ENCODE measurements at regions not wholly inside any gene's neighbourhood (a gene's known extent, or its start where the extent isn't known, plus 50 kb on each side); places are given as distances from the start of the nearest gene placed in this dataset.

DNA sequence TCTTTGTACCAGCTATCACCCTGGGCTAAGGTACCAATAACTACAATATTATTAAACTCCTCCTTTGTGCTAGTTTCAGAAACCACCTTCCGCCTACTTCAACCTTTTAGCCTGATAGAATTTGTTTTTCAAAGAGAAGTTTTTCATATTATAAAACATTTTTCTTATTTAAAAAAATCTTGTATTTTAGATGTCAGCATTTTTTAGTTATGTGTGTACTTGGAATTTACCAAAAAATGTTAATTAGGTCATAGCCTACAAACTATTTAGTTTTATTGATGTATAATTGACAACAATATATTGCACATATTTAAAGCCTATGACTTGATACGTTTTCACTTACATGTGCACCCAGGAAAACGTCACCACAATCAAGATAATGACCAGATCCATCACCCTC is 1097.6 kb downstream of the JRKL start:
- no peaks in the 10 kb centered on the region for H3K36me3 Mint-ChIP-seq (ENCODE audit: insufficient read depth, unreplicated experiment)
- no peaks in the 10 kb centered on the region for H3K27me3 Mint-ChIP-seq (ENCODE audit: insufficient read depth, unreplicated experiment)
- H3K27ac Mint-ChIP-seq (ENCODE audit: unreplicated experiment) = no peak overlapping the region
- H3K4me1 Mint-ChIP-seq (ENCODE audit: low read depth, unreplicated experiment) = no peaks in the 10 kb centered on the region
- CTCF ChIA-PET = no interaction called here
- H3K9me3 Mint-ChIP-seq (ENCODE audit: unreplicated experiment) = no peaks in the 10 kb centered on the region
- Histone ChIP-seq H3K4me3 (ENCODE audit: low read depth, low read length) (no peak overlapping the region), H3K4me1 (no peaks in the 10 kb centered on the region), H3K27me3 (replicated peaks; ENCODE audit: control insufficient read depth, insufficient read depth, low read length) (no peaks in the 10 kb centered on the region), H3K9me3 (no peaks in the 10 kb centered on the region), H3K36me3 (ENCODE audit: control insufficient read depth, insufficient read depth, low read length) (no peaks in the 10 kb centered on the region)
- TF ChIP-seq, protein P1, sequence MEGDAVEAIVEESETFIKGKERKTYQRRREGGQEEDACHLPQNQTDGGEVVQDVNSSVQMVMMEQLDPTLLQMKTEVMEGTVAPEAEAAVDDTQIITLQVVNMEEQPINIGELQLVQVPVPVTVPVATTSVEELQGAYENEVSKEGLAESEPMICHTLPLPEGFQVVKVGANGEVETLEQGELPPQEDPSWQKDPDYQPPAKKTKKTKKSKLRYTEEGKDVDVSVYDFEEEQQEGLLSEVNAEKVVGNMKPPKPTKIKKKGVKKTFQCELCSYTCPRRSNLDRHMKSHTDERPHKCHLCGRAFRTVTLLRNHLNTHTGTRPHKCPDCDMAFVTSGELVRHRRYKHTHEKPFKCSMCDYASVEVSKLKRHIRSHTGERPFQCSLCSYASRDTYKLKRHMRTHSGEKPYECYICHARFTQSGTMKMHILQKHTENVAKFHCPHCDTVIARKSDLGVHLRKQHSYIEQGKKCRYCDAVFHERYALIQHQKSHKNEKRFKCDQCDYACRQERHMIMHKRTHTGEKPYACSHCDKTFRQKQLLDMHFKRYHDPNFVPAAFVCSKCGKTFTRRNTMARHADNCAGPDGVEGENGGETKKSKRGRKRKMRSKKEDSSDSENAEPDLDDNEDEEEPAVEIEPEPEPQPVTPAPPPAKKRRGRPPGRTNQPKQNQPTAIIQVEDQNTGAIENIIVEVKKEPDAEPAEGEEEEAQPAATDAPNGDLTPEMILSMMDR (IDR thresholded peaks at IDR 0.05; ENCODE audit: insufficient read depth in 1 of 2, low read depth in 1 of 2, low read length in 1 of 2, severe bottlenecking in 1 of 2, unreplicated experiment in 1 of 2) = no peak
- BruUV-seq (replicated peaks) = no TSS peak
- no peak overlapping the region for H3K4me3 Mint-ChIP-seq (ENCODE audit: unreplicated experiment)
- POLR2A ChIA-PET = no interaction called here
- no peak for DNase-seq
- intact Hi-C loops (cut with micrococcal nuclease; ENCODE audit: unreplicated experiment) = no loop called here

DNA sequence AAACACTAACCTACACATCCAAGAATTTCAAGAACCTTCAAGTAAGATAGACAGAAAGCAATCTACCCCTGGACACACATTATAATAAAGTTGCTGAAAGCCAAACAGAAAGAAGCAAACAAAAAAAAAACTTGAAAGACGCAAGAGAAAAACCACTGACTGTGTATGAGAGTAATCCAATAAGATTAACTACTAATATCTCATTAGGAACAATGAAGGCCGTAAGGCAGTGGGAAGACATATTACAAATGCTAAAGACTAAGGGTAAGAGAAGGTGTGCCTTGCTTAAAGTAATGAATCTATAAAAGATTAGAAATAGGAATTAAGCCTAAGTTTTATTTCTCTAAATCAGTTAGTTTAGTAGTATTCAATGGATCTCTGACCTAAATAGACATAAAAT is 1109.1 kb downstream of the JRKL start:
- H3K4me3 ChIP-seq (ENCODE audit: low read depth, low read length) = no peak overlapping the region
- Mint-ChIP-seq H3K4me1 (ENCODE audit: low read depth, unreplicated experiment) (no peaks in the 10 kb centered on the region), H3K4me3 (ENCODE audit: unreplicated experiment) (no peak overlapping the region), H3K9me3 (ENCODE audit: unreplicated experiment) (peaks cover 22% of the 10 kb centered on the region), H3K27me3 (ENCODE audit: insufficient read depth, unreplicated experiment) (no peaks in the 10 kb centered on the region), H3K36me3 (ENCODE audit: insufficient read depth, unreplicated experiment) (no peaks in the 10 kb centered on the region), H3K27ac (ENCODE audit: unreplicated experiment) (no peak overlapping the region)
- H3K27me3 ChIP-seq (replicated peaks; ENCODE audit: control insufficient read depth, insufficient read depth, low read length) = no peaks in the 10 kb centered on the region
- BruUV-seq (replicated peaks) = no TSS peak
- TF ChIP-seq, protein P1 (IDR thresholded peaks at IDR 0.05; ENCODE audit: insufficient read depth in 1 of 2, low read depth in 1 of 2, low read length in 1 of 2, severe bottlenecking in 1 of 2, unreplicated experiment in 1 of 2) = no peak
- H3K4me1 ChIP-seq = no peaks in the 10 kb centered on the region
- no peaks in the 10 kb centered on the region for H3K36me3 ChIP-seq (ENCODE audit: control insufficient read depth, insufficient read depth, low read length)
- DNase-seq = no peak
- ChIA-PET POLR2A (no interaction called here), CTCF (no interaction called here)
- peaks cover 10% of the 10 kb centered on the region for H3K9me3 ChIP-seq
- intact Hi-C loops (cut with micrococcal nuclease; ENCODE audit: unreplicated experiment) = no loop called here

DNA sequence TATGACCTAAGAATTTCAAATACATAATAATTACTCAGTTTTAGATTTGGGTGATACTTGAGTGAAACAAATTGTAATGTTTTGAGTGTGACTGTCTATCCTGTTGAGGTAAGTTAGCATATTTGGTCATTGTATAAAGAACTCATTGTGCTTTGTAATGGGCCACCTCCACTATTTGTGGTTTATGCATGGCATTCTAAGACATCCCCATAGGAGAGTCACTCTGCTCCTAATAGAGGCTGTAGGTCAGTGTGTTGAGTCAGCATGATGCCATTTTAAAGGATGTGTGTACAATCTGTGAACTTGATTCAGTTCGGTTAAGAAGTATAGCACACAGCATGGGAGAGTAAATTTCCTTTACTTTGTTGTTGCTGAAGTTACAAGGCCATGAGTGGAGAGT is 1112.4 kb downstream of the JRKL start:
- CTCF ChIA-PET = no interaction called here
- no peaks in the 10 kb centered on the region for H3K27me3 ChIP-seq (replicated peaks; ENCODE audit: control insufficient read depth, insufficient read depth, low read length)
- H3K9me3 ChIP-seq = peaks cover 7% of the 10 kb centered on the region
- no peaks in the 10 kb centered on the region for H3K4me1 ChIP-seq
- Mint-ChIP-seq H3K4me1 (ENCODE audit: low read depth, unreplicated experiment) (no peaks in the 10 kb centered on the region), H3K9me3 (ENCODE audit: unreplicated experiment) (peaks cover 21% of the 10 kb centered on the region), H3K27ac (ENCODE audit: unreplicated experiment) (no peak overlapping the region), H3K4me3 (ENCODE audit: unreplicated experiment) (no peak overlapping the region), H3K27me3 (ENCODE audit: insufficient read depth, unreplicated experiment) (no peaks in the 10 kb centered on the region), H3K36me3 (ENCODE audit: insufficient read depth, unreplicated experiment) (no peaks in the 10 kb centered on the region)
- no peak for DNase-seq
- TF ChIP-seq, protein P1 (IDR thresholded peaks at IDR 0.05; ENCODE audit: insufficient read depth in 1 of 2, low read depth in 1 of 2, low read length in 1 of 2, severe bottlenecking in 1 of 2, unreplicated experiment in 1 of 2) = no peak
- no peak overlapping the region for H3K4me3 ChIP-seq (ENCODE audit: low read depth, low read length)
- intact Hi-C loops (cut with micrococcal nuclease; ENCODE audit: unreplicated experiment) = no loop called here
- BruUV-seq (replicated peaks) = no TSS peak
- POLR2A ChIA-PET = no interaction called here
- H3K36me3 ChIP-seq (ENCODE audit: control insufficient read depth, insufficient read depth, low read length) = no peaks in the 10 kb centered on the region
